ENCODE measurements at regions not wholly inside any gene's neighbourhood (a gene's known extent, or its start where the extent isn't known, plus 50 kb on each side); places are given as distances from the start of the nearest gene placed in this dataset.

DNA sequence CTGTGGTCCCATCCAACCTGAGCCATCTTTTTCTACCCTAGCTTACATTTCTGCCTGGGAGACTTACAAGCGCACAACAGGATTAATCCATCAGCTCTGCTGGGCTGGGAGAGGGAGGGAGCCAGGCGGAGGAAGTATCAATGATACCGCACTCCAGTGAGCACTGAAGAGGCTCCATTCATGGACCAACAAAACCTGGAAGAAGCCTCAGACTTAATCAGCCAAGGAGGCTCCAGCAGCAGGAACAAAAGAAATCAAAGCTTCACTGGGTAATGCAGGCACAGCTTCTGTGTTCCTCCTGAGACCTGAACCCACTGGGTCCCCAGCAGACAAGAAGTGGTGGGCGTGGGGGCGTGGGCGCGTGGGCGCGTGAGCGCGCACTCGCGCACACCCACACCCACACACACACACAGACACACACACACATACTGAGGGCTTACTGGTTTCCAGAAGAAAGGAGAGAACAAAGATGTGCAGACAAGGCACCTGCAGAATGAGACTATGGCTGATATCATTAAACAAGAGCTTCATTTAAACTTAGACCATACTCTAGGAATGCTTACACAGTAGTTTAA is 87.0 kb upstream of the BOC start:
- TF ChIP-seq, protein P1, sequence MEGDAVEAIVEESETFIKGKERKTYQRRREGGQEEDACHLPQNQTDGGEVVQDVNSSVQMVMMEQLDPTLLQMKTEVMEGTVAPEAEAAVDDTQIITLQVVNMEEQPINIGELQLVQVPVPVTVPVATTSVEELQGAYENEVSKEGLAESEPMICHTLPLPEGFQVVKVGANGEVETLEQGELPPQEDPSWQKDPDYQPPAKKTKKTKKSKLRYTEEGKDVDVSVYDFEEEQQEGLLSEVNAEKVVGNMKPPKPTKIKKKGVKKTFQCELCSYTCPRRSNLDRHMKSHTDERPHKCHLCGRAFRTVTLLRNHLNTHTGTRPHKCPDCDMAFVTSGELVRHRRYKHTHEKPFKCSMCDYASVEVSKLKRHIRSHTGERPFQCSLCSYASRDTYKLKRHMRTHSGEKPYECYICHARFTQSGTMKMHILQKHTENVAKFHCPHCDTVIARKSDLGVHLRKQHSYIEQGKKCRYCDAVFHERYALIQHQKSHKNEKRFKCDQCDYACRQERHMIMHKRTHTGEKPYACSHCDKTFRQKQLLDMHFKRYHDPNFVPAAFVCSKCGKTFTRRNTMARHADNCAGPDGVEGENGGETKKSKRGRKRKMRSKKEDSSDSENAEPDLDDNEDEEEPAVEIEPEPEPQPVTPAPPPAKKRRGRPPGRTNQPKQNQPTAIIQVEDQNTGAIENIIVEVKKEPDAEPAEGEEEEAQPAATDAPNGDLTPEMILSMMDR (IDR thresholded peaks at IDR 0.05), result no peak
- TF ChIP-seq POLR2A (IDR thresholded peaks at IDR 0.05), result no peak

All from upper lobe of left lung (tissue), 4 donors.